ENCODE measurements at regions not wholly inside any gene's neighbourhood (a gene's known extent, or its start where the extent isn't known, plus 50 kb on each side); places are given as distances from the start of the nearest gene placed in this dataset.

DNA sequence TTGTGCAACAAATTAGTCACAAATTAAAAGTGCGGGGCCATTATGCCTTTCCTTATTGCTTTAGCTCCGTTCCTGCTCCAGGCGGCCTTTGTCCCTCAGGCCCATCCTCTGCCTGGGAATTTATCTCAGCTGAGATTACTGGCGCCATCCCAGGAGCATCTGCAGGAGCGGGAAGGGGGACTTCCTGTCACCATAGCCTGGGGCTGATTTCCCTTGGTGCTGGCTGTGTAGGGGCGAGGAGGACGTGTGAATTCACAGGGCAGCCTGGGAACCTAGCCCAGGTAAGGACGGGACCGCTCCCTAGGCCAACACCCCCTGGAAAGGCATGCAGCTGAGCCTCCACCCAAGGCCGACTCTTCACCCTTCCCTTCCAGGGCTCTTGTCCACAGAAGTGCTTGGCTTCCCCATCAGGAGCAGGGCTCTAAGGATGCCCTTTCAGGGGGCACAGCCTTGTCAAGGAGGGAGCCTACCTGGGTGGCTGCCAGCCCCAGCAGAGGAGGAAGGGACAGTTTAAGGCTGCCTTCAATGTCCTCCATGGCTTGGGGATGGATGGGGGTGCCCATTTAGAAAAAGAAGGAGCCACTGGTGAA, 72.6 kb upstream of the NKX1-1 start:
- Mint-ChIP-seq H3K36me3 (ENCODE audit: low read depth) (no peaks in the 10 kb centered on the region), H3K27ac (no peak overlapping the region), H3K4me3 (no peak overlapping the region), H3K9me3 (peaks cover 26% of the 10 kb centered on the region; the same call in 1 of the 2 replicates), H3K4me1 (ENCODE audit: low read depth) (no peaks in the 10 kb centered on the region), H3K27me3 (ENCODE audit: insufficient read depth) (peaks cover 5% of the 10 kb centered on the region)
- TF ChIP-seq, protein P1, sequence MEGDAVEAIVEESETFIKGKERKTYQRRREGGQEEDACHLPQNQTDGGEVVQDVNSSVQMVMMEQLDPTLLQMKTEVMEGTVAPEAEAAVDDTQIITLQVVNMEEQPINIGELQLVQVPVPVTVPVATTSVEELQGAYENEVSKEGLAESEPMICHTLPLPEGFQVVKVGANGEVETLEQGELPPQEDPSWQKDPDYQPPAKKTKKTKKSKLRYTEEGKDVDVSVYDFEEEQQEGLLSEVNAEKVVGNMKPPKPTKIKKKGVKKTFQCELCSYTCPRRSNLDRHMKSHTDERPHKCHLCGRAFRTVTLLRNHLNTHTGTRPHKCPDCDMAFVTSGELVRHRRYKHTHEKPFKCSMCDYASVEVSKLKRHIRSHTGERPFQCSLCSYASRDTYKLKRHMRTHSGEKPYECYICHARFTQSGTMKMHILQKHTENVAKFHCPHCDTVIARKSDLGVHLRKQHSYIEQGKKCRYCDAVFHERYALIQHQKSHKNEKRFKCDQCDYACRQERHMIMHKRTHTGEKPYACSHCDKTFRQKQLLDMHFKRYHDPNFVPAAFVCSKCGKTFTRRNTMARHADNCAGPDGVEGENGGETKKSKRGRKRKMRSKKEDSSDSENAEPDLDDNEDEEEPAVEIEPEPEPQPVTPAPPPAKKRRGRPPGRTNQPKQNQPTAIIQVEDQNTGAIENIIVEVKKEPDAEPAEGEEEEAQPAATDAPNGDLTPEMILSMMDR (IDR thresholded peaks at IDR 0.05) = no peak
- no peak for DNase-seq

GRCh38 chr4:1477045-1477840, 71.0 kb upstream of the NKX1-1 start:
- TF ChIP-seq, protein P1 (IDR thresholded peaks at IDR 0.05) = no peak
- H3K27ac Mint-ChIP-seq = no peak overlapping the region
- peaks cover 25% of the 10 kb centered on the region; the same call in 1 of the 2 replicates for H3K9me3 Mint-ChIP-seq
- no peak for DNase-seq
- peaks cover 5% of the 10 kb centered on the region for H3K27me3 Mint-ChIP-seq (ENCODE audit: insufficient read depth)
- no peaks in the 10 kb centered on the region for H3K4me1 Mint-ChIP-seq (ENCODE audit: low read depth)
- no peak overlapping the region for H3K4me3 Mint-ChIP-seq
- H3K36me3 Mint-ChIP-seq (ENCODE audit: low read depth) = no peaks in the 10 kb centered on the region

GRCh38 chr4:1476140-1476513, 69.9 kb upstream of the NKX1-1 start:
- Mint-ChIP-seq H3K27ac (no peak overlapping the region), H3K36me3 (ENCODE audit: low read depth) (no peaks in the 10 kb centered on the region), H3K4me1 (ENCODE audit: low read depth) (no peaks in the 10 kb centered on the region), H3K27me3 (ENCODE audit: insufficient read depth) (peaks cover 5% of the 10 kb centered on the region), H3K4me3 (no peak overlapping the region), H3K9me3 (peaks cover 14% of the 10 kb centered on the region; the same call in 1 of the 2 replicates)
- TF ChIP-seq, protein P1 (IDR thresholded peaks at IDR 0.05) = no peak
- DNase-seq = no peak

DNA sequence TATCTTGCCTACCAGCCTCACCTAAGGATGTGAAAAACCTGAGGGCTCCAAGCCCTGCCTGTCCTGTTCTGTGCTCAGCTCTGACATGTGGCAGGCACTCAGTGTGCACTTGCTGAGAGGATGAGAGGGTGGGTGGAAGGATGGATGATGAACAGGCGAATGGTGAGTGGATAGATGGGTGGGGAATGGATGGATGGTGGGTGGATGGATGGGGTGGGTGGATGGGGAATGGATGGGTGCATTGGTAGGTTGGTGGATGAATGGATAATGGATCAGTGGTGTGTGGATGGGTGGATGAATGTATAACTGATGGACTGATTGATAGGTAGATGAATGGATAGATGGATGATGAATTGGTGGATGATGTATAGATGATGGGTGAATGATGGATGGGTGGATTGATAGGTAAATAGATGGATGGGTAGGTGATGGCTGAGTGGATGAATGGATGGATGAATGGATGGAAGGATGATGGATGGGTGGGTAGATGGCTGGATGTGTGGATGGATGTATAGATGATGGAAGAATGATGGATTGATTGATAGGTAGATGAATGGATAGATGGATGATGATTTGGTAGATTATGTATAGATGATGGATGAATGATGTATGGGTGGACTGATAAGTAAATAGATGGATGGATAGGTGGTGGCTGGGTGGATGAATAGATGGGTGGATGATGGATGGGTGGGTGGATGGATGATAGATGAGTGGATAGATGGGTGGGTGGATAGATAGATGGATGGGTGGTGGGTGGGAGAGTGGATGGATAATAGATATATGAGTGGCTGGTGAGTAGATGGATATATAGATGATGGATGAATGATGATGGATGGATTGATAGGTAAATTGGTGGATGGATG, 69.3 kb upstream of the NKX1-1 start:
- Mint-ChIP-seq H3K4me1 (ENCODE audit: low read depth) (no peaks in the 10 kb centered on the region), H3K9me3 (peaks cover 12% of the 10 kb centered on the region; the same call in 1 of the 2 replicates), H3K27me3 (ENCODE audit: insufficient read depth) (peaks cover 5% of the 10 kb centered on the region), H3K27ac (no peak overlapping the region), H3K4me3 (no peak overlapping the region), H3K36me3 (ENCODE audit: low read depth) (no peaks in the 10 kb centered on the region)
- no peak for DNase-seq
- TF ChIP-seq, protein P1 (IDR thresholded peaks at IDR 0.05) = no peak
